ENCODE measurements at regions not wholly inside any gene's neighbourhood (a gene's known extent, or its start where the extent isn't known, plus 50 kb on each side); places are given as distances from the start of the nearest gene placed in this dataset.

GRCh38 chr14:78073028-78073427, 97.1 kb upstream of the NRXN3 start:
- DNase-seq (ENCODE audit: low spot score), result no peak

DNA sequence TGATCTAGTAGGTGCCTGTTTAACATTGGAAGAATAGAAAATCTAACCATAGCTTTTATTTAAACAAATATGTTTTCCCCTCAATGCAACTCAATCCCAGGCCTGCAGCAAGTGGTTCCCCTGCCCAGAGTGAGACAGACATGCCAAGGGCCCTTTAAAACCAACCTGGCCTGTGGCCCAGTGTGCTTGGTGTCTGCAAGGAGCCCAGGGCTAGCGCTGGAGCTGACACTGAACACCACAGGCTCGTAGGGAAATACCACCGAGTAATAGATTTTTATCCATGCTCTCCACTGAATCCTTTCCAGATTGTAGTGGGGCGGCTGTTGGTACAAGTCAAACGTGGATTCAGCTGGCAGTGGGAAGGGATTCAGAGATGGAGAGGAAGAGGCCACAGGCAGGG, 95.6 kb upstream of the NRXN3 start:
- no peak for DNase-seq (ENCODE audit: low spot score)

DNA sequence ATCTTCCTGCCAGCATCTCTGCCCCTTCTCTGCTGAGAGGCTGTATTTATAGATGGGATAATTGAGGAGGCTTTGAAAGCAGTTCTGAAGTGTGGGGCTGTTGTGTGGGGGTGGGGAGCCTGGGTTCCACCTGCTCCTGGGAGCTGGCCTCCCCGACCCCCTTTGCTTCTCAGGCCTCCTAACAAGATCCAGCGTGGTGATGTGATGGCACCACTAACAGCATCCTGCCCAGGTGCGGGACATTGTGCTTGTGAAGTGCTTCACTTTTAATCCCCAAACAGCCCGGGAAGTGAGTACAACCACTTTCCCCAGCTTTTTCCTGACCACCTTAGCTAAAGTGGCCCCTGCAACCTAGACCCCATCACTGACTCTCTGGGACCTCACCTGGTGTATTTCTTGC, 95.1 kb upstream of the NRXN3 start:
- no peak for DNase-seq (ENCODE audit: low spot score)

DNA sequence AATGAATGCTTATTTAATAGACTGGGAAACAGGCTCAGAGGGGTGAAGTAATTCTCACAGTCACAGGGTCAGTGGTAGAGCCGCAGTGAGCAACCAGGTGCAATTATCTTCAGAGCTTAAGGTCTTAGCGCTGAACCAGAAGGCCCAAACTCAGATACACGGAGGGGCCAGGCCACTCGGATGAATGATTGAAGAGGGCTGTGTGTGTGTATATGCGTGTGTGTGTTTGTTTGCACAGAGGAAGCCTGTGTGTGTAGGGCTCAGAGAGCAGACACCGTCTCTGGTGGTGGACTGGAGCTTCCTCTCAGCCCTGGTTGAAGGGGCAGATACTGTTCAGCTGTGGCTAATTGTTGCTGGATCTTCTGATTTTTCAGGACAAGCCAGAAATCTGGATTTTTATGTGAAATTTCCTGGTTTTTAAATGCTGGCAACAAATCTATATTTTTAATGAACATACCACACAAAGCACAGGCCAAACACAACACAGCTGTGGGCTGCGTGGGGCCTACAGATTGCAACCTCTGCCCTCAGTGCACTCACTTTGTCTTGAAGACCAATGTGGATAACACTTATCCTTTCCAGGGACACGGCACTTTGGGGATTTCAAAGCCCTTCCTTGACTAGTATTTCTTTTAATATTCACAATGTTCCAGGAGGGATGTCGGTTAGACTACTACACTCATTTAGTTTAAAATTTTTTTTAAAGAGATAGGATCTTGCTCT, 94.5 kb upstream of the NRXN3 start:
- DNase-seq (ENCODE audit: low spot score), result no peak

DNA sequence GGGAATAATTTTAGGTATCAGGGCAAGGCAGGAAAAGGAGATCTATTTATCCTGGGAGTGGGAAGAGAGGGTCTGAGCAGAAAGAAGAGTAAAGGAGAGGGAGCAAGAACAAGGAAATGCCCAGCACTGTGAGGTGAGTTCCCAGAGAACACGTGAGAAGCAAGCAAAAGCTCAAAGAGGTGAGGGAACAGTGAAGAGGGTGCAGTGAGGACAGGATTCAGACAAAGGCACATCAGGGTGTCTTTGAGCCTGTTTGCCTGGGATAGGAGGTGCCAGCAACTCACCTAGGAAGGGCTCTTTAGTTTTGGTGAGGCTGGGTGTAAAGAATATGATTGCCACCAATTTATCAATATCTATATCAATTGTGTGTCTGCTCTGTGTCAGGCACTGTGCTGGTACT, 88.9 kb upstream of the NRXN3 start:
- DNase-seq (ENCODE audit: low spot score), result no peak

DNA sequence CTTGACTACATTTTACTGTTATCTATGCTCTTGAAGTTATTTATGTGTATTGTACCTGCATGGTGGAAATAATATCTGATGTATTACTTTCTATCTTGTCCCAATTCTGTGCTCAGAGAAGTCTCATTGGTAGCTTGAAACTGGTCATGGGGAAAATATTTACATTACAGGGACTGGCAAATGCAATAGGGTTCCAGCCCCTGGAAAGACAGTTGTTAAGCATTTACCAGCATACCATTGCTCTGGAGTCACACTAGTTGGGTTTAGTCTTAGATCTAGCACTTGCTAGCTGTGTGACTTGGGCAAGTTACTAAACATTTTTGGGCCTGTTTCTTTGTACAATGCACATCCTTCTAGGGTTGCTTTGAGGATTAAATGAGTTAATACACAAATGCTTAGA, 86.3 kb upstream of the NRXN3 start:
- no peak for DNase-seq (ENCODE audit: low spot score)

- no peak for DNase-seq (ENCODE audit: low spot score)
These were observed 83.8 kb upstream of the NRXN3 start for GRCh38 chr14:78086342-78086741.

DNA sequence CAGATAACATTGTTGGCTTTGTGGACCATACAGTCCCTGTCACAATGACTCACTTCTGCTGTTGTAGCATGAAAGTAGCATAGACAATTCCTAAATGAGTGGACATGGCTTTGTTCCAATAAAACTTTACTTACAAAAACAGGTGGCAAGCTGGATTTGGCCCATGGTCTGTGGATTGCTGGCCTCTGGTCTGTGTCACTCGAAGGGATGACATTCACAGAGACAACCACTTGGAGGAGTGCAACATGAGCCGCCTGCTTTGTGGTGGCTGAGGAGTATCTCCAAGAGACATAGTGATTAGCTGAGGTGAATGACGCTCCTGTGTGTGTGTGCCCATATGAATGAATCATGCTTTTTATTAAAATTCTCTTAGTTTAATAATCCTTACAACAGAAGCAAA, 81.3 kb upstream of the NRXN3 start:
- DNase-seq (ENCODE audit: low spot score), result no peak

- DNase-seq (ENCODE audit: low spot score), result no peak
These were observed 79.3 kb upstream of the NRXN3 start for GRCh38 chr14:78090864-78091263.

GRCh38 chr14:78091361-78091760, 78.8 kb upstream of the NRXN3 start:
- no peak for DNase-seq (ENCODE audit: low spot score)

DNA sequence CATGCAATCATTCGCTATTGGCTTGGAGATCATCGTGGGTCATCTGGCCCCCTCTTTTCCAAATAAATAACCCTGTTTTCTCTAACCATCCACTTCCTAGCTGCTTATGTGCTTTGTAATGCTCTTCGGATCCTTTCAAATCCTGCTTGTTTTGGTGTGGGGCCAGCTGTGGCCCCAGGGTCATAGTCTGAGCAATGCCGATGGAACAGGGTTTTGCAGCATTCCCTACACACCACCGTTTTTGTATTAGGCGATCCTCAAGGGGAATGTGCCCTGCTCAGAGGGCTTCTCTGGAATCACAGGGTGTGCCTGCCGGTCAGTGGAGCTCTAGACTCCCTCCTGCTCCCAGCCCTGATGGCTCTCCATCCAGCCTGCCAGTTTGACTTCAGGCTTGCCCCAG, 78.1 kb upstream of the NRXN3 start:
- no peak for DNase-seq (ENCODE audit: low spot score)

DNA sequence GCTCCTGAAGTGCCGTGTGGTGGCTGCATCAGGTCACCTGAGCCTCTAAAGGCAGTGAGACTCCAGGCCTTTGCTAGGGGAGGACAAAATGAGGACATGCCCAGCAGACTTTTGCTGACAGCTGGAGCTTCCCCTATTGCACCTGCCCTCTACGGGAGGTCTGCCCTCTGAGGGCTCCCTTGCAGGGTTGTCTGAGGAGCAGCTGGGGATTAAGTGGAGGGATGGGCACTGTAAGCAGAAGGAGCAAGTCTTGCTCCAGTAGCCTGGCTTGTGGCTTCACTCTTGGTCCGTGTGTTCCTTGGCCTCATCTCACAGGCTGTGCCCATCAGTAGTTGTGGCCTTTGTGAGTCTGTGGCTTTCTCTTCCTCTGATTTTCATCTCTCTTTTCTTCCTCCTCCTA, 66.9 kb upstream of the NRXN3 start:
- DNase-seq (ENCODE audit: low spot score), result no peak

GRCh38 chr14:78104160-78104559, 66.0 kb upstream of the NRXN3 start:
- DNase-seq (ENCODE audit: low spot score), result no peak

- no peak for DNase-seq (ENCODE audit: low spot score)
These were observed 65.5 kb upstream of the NRXN3 start for GRCh38 chr14:78104655-78105054.

- DNase-seq (ENCODE audit: low spot score), result no peak
These were observed 63.8 kb upstream of the NRXN3 start for GRCh38 chr14:78106381-78106780.

DNA sequence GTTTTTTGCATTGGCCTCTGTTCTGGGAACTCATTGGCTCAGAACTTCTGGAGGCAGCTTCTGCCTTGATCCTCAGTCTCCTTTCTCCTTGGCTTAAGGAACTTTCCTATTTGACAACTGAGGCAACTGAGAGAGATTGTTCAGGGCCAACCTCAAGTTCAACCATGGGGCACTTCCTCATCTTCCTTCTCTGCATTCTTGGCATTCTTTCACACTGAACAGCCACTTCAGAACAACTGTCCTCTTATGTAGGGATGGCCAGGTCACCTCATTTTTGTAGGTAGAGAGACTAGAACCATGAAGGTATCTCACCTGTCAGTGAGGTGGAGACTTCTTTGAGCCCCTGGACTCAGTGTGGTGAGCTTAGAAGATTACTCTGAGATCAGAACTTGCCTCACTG, 63.0 kb upstream of the NRXN3 start:
- DNase-seq (ENCODE audit: low spot score), result no peak

GRCh38 chr14:78119440-78119839, 50.7 kb upstream of the NRXN3 start:
- no peak for DNase-seq (ENCODE audit: low spot score)
